ENCODE measurements at regions not wholly inside any gene's neighbourhood (a gene's known extent, or its start where the extent isn't known, plus 50 kb on each side); places are given as distances from the start of the nearest gene placed in this dataset.

DNA sequence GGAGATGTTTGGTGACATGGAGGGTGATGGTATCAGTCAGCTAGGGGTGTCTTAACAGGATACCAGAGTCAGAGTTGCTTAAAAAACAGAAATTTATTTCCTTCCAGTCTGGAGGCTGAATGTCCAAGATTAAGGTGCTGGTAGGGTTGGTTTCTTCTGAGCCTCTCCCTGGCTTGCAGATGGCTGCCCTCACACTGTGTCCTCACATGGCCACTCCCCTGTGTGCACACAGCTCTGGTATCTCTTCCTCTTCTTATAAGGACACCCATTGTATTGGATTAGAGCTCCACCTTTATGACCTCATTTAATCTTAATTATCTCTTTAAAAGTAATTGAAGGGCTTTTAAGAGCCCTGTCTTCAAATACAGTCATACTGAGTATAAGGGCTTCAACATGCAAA is 431.8 kb upstream of the MMS22L start:
- H3K27ac ChIP-seq (ENCODE audit: low read length in 2 of 2): no peak overlapping the region
- POLR2A ChIA-PET: no interaction called here
- ATAC-seq (ENCODE audit: low read depth) (no peak), DNase-seq (no peak)
- H3K27me3 Mint-ChIP-seq: no peaks in the 10 kb centered on the region
- H3K9me3 ChIP-seq (ENCODE audit: control extremely low read depth in 1 of 3, control insufficient read depth in 2 of 3, insufficient read depth in 1 of 3, low read length in 2 of 3): no peaks in the 10 kb centered on the region
- H3K4me3 ChIP-seq (ENCODE audit: control extremely low read depth in 1 of 5, extremely low read depth in 1 of 5, insufficient read depth in 1 of 5, low read depth in 2 of 5, low read length in 4 of 5): no peak overlapping the region
- H4K20me1 ChIP-seq (ENCODE audit: control insufficient read depth, insufficient read depth, low read length, poor library complexity, severe bottlenecking): no peaks in the 10 kb centered on the region
- H3K4me2 ChIP-seq (replicated peaks; ENCODE audit: low read depth, low read length, poor library complexity, severe bottlenecking): no peak overlapping the region
- no peaks in the 10 kb centered on the region for H3K79me2 ChIP-seq (ENCODE audit: control insufficient read depth, insufficient read depth, low read length)
- H3K4me1 Mint-ChIP-seq: no peaks in the 10 kb centered on the region
- no peak overlapping the region for H2AFZ ChIP-seq (ENCODE audit: insufficient read depth, low read depth, low read length, poor library complexity, severe bottlenecking)
- intact Hi-C loops (cut with micrococcal nuclease): no loop called here
- CTCF ChIA-PET: no interaction called here
- H3K27ac Mint-ChIP-seq: no peak overlapping the region
- TF ChIP-seq EZH2 (IDR thresholded peaks at IDR 0.05; ENCODE audit: borderline replicate concordance, insufficient read depth, low read depth, low read length, poor library complexity, severe bottlenecking): no peak
- TF ChIP-seq, protein P1, sequence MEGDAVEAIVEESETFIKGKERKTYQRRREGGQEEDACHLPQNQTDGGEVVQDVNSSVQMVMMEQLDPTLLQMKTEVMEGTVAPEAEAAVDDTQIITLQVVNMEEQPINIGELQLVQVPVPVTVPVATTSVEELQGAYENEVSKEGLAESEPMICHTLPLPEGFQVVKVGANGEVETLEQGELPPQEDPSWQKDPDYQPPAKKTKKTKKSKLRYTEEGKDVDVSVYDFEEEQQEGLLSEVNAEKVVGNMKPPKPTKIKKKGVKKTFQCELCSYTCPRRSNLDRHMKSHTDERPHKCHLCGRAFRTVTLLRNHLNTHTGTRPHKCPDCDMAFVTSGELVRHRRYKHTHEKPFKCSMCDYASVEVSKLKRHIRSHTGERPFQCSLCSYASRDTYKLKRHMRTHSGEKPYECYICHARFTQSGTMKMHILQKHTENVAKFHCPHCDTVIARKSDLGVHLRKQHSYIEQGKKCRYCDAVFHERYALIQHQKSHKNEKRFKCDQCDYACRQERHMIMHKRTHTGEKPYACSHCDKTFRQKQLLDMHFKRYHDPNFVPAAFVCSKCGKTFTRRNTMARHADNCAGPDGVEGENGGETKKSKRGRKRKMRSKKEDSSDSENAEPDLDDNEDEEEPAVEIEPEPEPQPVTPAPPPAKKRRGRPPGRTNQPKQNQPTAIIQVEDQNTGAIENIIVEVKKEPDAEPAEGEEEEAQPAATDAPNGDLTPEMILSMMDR (IDR thresholded peaks at IDR 0.05): no peak
- no peaks in the 10 kb centered on the region for H3K36me3 ChIP-seq (replicated peaks in 1 of 2; ENCODE audit: control extremely low read depth in 1 of 2, control insufficient read depth in 1 of 2, extremely low read depth in 1 of 2, insufficient read depth in 2 of 2, low read length in 1 of 2)
- no peaks in the 10 kb centered on the region for H3K9me3 Mint-ChIP-seq (ENCODE audit: insufficient read depth)
- no peak overlapping the region for H3K9ac ChIP-seq (ENCODE audit: low read length)
- H3K4me1 ChIP-seq (ENCODE audit: control insufficient read depth in 2 of 2, insufficient read depth in 2 of 2, low read length in 2 of 2): no peaks in the 10 kb centered on the region
- no peak overlapping the region for H3K4me3 Mint-ChIP-seq
- H3K27me3 ChIP-seq (replicated peaks in 1 of 4; ENCODE audit: control extremely low read depth in 1 of 4, control insufficient read depth in 3 of 4, insufficient read depth in 4 of 4, low read length in 3 of 4): no peaks in the 10 kb centered on the region

DNA sequence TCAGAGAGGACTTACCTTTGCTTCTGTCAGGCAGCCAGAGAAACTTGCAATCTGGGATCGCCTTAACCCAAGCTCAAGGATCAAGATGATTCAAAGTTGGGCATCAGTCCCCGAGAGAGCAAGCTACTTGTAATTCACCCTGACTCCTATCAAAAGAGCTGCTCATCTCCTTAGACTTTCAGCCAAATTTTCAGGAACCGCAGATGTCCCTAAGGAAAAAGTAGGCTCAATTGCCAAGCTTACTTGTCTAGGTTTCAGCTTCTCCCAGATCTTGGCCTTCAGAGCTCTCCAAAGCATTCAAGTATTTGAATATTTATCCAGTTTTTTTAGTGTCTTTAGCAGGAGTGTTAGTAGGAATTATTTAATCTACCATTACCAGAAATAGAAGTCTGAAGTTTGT is 434.1 kb upstream of the MMS22L start:
- Mint-ChIP-seq H3K4me1 (no peaks in the 10 kb centered on the region), H3K27me3 (no peaks in the 10 kb centered on the region), H3K4me3 (no peak overlapping the region), H3K27ac (no peak overlapping the region), H3K9me3 (ENCODE audit: insufficient read depth) (no peaks in the 10 kb centered on the region)
- Histone ChIP-seq H3K4me3 (ENCODE audit: control extremely low read depth in 1 of 5, extremely low read depth in 1 of 5, insufficient read depth in 1 of 5, low read depth in 2 of 5, low read length in 4 of 5) (no peak overlapping the region), H4K20me1 (ENCODE audit: control insufficient read depth, insufficient read depth, low read length, poor library complexity, severe bottlenecking) (no peaks in the 10 kb centered on the region), H2AFZ (ENCODE audit: insufficient read depth, low read depth, low read length, poor library complexity, severe bottlenecking) (no peak overlapping the region), H3K27ac (ENCODE audit: low read length in 2 of 2) (no peak overlapping the region), H3K4me1 (ENCODE audit: control insufficient read depth in 2 of 2, insufficient read depth in 2 of 2, low read length in 2 of 2) (no peaks in the 10 kb centered on the region), H3K27me3 (replicated peaks in 1 of 4; ENCODE audit: control extremely low read depth in 1 of 4, control insufficient read depth in 3 of 4, insufficient read depth in 4 of 4, low read length in 3 of 4) (no peaks in the 10 kb centered on the region), H3K79me2 (ENCODE audit: control insufficient read depth, insufficient read depth, low read length) (no peaks in the 10 kb centered on the region), H3K4me2 (replicated peaks; ENCODE audit: low read depth, low read length, poor library complexity, severe bottlenecking) (no peak overlapping the region), H3K9me3 (ENCODE audit: control extremely low read depth in 1 of 3, control insufficient read depth in 2 of 3, insufficient read depth in 1 of 3, low read length in 2 of 3) (no peaks in the 10 kb centered on the region), H3K36me3 (replicated peaks in 1 of 2; ENCODE audit: control extremely low read depth in 1 of 2, control insufficient read depth in 1 of 2, extremely low read depth in 1 of 2, insufficient read depth in 2 of 2, low read length in 1 of 2) (no peaks in the 10 kb centered on the region), H3K9ac (ENCODE audit: low read length) (no peak overlapping the region)
- DNase-seq (no peak), ATAC-seq (ENCODE audit: low read depth) (no peak)
- POLR2A ChIA-PET: no interaction called here
- CTCF ChIA-PET: no interaction called here
- 97% methylated on average over 3 of the region's 3 CpGs for WGBS (ENCODE audit: insufficient coverage)
- intact Hi-C loops (cut with micrococcal nuclease): no loop called here
- no peak for TF ChIP-seq EZH2 (IDR thresholded peaks at IDR 0.05; ENCODE audit: borderline replicate concordance, insufficient read depth, low read depth, low read length, poor library complexity, severe bottlenecking)
- TF ChIP-seq, protein P1 (IDR thresholded peaks at IDR 0.05): no peak

Data from B cell (primary cell).